HepG2 (cell line): ENCODE measurements at regions not wholly inside any gene's neighbourhood (a gene's known extent, or its start where the extent isn't known, plus 50 kb on each side); places are given as distances from the start of the nearest gene placed in this dataset.

Experiments used
- ATAC-seq: fragments of 200-7000 bp; cut with Tn5 transposase; 3 replicates; pipeline ENCODE4 v1.9.1; 2020; ENCODE audit warnings: mild to moderate bottlenecking, moderate library complexity
- BruUV-seq: library from RNA; stranded (reverse); fragments of 400-500 nt; replicated peaks from 2 replicates; lab custom pipeline; 2021; lab: Mats Ljungman, UMichigan
- CTCF ChIA-PET: fragments of 300-600 bp; formaldehyde crosslinking; extraction: SDS; loops from one replicate; lab custom pipeline; 2021; ENCODE audit warnings: low total read pairs, inconsistent platforms, low intra/inter-chr PET ratio; lab: Yijun Ruan, JAX
- POLR2A ChIA-PET: fragments of 350-600 bp; sonication (Branson Sonifier 250); formaldehyde crosslinking; loops from one replicate; lab custom pipeline; 2020; ENCODE audit warnings: antibody characterized with exemption, inconsistent platforms; lab: Yijun Ruan, JAX
- DNase-seq: peaks from one replicate; pipeline ENCODE4 v3.0.0-alpha.2; 2015; ENCODE audit warnings: low spot score
- FAIRE-seq: peaks from 3 replicates; lab custom pipeline; 2011; peaks lifted over from hg19 to GRCh38; lab: Jason Lieb, UNC
- H2AFZ ChIP-seq: one replicate; pipeline ENCODE4 v1.6.1; 2011; ENCODE audit warnings: low read length, inconsistent platforms
- H3K27ac ChIP-seq: fragments of 300-600 bp; 3 replicates; pipeline ENCODE4 v1.8.0; 2011; ENCODE audit warnings: mixed run types, mild to moderate bottlenecking, mixed read lengths, low read length, inconsistent platforms; ENCODE audit not compliant: insufficient read depth; ENCODE audit errors: extremely low read length
- H3K27me3 ChIP-seq, 2 experiments: fragments of 200-600 bp in 1 of 2; 2 replicates in 1 of 2; 3 replicates in 1 of 2; pipeline versions ENCODE4 v1.6.0 to v1.8.0; 2011; ENCODE audit warnings: low read length in 2 of 2, mild to moderate bottlenecking in 2 of 2, moderate library complexity in 2 of 2, inconsistent platforms in 1 of 2; ENCODE audit not compliant: insufficient read depth in 2 of 2, control insufficient read depth in 1 of 2
- H3K36me3 ChIP-seq, 2 experiments: fragments of 200-600 bp in 1 of 2; replicated peaks in 1 of 2; 2 replicates in 1 of 2; 3 replicates in 1 of 2; pipeline versions ENCODE4 v1.5.1 to v1.8.0; 2011; ENCODE audit warnings: low read length in 2 of 2, inconsistent platforms in 1 of 2; ENCODE audit not compliant: insufficient read depth in 2 of 2, control insufficient read depth in 1 of 2
- H3K4me1 ChIP-seq: 2 replicates; pipeline ENCODE4 v1.5.1; 2012; ENCODE audit warnings: low read length, inconsistent platforms; ENCODE audit not compliant: insufficient read depth
- H3K4me2 ChIP-seq: 2 replicates; pipeline ENCODE4 v1.6.0; 2011; ENCODE audit warnings: low read depth, low read length, inconsistent platforms
- H3K4me3 ChIP-seq, 3 experiments: fragments of 200-600 bp in 1 of 3; sonication (generic), shearing (Covaris generic) in 1 of 3; replicated peaks in 1 of 3; 2 replicates each; pipeline ENCODE4 v1.5.1; 2011 to 2016; ENCODE audit warnings: low read length in 3 of 3, inconsistent platforms in 2 of 3, low read depth in 2 of 3, mild to moderate bottlenecking in 2 of 3, control low read depth in 1 of 3, mixed read lengths in 1 of 3; ENCODE audit not compliant: insufficient read depth in 1 of 3
- H3K79me2 ChIP-seq: one replicate; pipeline ENCODE4 v1.6.1; 2011; ENCODE audit warnings: low read length, inconsistent platforms; ENCODE audit not compliant: insufficient read depth
- H3K9ac ChIP-seq: 2 replicates; pipeline ENCODE4 v1.6.0; 2011; ENCODE audit warnings: mild to moderate bottlenecking, low read depth, low read length, inconsistent platforms; ENCODE audit not compliant: insufficient read depth
- H3K9me3 ChIP-seq: 2 replicates; pipeline ENCODE4 v1.5.1; 2012; ENCODE audit warnings: mild to moderate bottlenecking, low read length
- H4K20me1 ChIP-seq: 2 replicates; pipeline ENCODE4 v1.6.0; 2011; ENCODE audit warnings: inconsistent platforms, mild to moderate bottlenecking, low read length, moderate library complexity; ENCODE audit not compliant: insufficient read depth
- ATM ChIP-seq: fragments of 450-650 bp; IDR thresholded peaks from 2 replicates; pipeline ENCODE4 v1.7.1; 2017; ENCODE audit warnings: mild to moderate bottlenecking, borderline replicate concordance
- KLF12 ChIP-seq: sonication (generic); formaldehyde crosslinking; IDR thresholded peaks from 2 replicates; pipeline ENCODE4 v1.4.0; 2020; ENCODE audit warnings: missing genetic modification reagents, borderline replicate concordance
- SP2 ChIP-seq: sonication (generic); formaldehyde crosslinking; IDR thresholded peaks from 2 replicates; pipeline ENCODE4 v1.5.1; 2020; ENCODE audit warnings: mild to moderate bottlenecking, missing genetic modification reagents
- SRF ChIP-seq: IDR thresholded peaks from 2 replicates; pipeline ENCODE4 v1.6.1; 2011; ENCODE audit warnings: mild to moderate bottlenecking, low read depth, low read length, moderate library complexity
- SUZ12 ChIP-seq: fragments of 150-350 bp; IDR thresholded peaks from 2 replicates; pipeline ENCODE4 v1.6.1; 2014; ENCODE audit warnings: low read depth, low read length
- WGBS: methylation state at CpG from one replicate; pipeline ENCODE4 v1.1.6; 2017; ENCODE audit warnings: low lambda C conversion rate; 5-methylcytosine and 5-hydroxymethylcytosine counted together
- in situ Hi-C: cut with HindIII; loops from 2 replicates; pipeline ENCODE4 v1.10.0; 2017; ENCODE audit warnings: low pct_unique_long_range_greater_than_20kb; ENCODE audit not compliant: extremely low pct_ligation_motif_present
- intact Hi-C: fragments of 100-400 bp; cut with micrococcal nuclease; formaldehyde crosslinking; loops from one replicate; pipeline ENCODE4 v1.10.0; 2022; ENCODE audit not compliant: unreplicated experiment
- TF ChIP-seq, protein P1 (sequence below): sonication (generic); formaldehyde crosslinking; IDR thresholded peaks from 2 replicates; pipeline ENCODE4 v1.5.0; 2020; ENCODE audit warnings: missing genetic modification reagents
- TF ChIP-seq, protein P2 (sequence below): sonication (generic); formaldehyde crosslinking; IDR thresholded peaks from 2 replicates; pipeline ENCODE4 v1.9.0; 2021; ENCODE audit warnings: missing genetic modification reagents, borderline replicate concordance

DNA sequence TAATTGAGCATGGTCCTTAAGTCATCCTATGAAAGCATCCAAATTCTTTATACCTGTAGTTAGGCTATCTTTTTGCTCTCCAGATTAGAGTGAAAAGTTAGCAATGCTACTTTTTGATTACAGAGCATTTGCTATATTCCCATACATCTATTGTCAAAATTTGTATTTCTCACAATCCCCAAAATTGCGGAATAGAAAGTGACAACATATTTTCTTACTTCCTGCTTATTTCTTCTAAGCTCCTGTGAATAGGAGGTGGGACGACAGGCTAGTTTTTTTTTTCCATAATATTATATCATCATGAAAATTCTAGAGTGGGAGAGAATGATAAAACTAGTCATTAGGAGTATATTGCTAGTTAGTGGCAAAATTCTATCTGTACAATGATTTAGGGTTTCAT lies 264.0 kb upstream of the DPYD start (continued):
- TF ChIP-seq, protein P1, sequence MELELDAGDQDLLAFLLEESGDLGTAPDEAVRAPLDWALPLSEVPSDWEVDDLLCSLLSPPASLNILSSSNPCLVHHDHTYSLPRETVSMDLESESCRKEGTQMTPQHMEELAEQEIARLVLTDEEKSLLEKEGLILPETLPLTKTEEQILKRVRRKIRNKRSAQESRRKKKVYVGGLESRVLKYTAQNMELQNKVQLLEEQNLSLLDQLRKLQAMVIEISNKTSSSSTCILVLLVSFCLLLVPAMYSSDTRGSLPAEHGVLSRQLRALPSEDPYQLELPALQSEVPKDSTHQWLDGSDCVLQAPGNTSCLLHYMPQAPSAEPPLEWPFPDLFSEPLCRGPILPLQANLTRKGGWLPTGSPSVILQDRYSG, result no peak

DNA sequence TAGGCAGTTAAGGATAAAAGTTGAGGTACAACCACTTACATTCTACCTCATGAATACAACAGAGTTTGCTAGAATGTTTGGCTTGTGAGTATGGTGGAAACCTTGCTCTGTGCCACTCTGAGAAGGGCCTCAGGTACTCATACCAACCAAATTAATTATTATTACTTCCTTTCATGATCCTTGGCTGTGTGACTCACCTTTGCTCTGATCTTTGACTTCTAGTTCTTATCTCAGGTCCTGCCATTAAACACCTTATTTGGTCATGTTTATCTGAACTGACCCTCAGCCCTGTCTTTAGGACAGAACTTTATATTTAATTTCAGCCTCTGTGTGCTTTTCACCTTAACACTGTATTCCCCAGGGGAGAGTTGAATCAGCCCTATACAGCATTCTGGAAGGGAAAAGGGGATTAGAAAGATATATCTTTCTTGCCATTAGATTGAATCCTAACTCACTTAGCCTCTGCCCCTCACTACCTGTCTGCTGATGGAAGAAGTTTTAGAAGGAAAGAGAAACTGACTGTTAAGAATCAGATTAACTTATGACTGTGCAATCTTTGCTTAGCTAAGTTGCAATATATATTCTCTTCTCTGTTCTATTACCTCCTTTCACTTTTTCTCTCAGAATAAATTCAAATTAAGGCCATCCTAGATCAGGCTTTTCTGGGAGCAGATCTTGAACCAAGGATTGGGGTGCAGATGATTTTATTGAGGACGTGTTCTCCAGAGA lies 260.4 kb upstream of the DPYD start:
- Histone ChIP-seq H2AFZ (no peak overlapping the region), H3K27me3 (no peaks in the 10 kb centered on the region), H3K9me3 (no peaks in the 10 kb centered on the region), H4K20me1 (no peaks in the 10 kb centered on the region), H3K79me2 (no peaks in the 10 kb centered on the region), H3K4me1 (no peaks in the 10 kb centered on the region), H3K9ac (no peak overlapping the region), H3K27ac (no peak overlapping the region), H3K4me2 (no peak overlapping the region), H3K4me3 (no peak overlapping the region), H3K36me3 (no peaks in the 10 kb centered on the region)
- ChIA-PET POLR2A (no interaction called here), CTCF (no interaction called here)
- no peak for ATAC-seq
- WGBS, result 0% methylated on average over 1 of the region's 1 CpG
- in situ Hi-C loops (no loop called here), intact Hi-C loops (no loop called here)
- no peak for FAIRE-seq
- BruUV-seq, result no TSS peak
- no peak for TF ChIP-seq SUZ12
- TF ChIP-seq, protein P2, sequence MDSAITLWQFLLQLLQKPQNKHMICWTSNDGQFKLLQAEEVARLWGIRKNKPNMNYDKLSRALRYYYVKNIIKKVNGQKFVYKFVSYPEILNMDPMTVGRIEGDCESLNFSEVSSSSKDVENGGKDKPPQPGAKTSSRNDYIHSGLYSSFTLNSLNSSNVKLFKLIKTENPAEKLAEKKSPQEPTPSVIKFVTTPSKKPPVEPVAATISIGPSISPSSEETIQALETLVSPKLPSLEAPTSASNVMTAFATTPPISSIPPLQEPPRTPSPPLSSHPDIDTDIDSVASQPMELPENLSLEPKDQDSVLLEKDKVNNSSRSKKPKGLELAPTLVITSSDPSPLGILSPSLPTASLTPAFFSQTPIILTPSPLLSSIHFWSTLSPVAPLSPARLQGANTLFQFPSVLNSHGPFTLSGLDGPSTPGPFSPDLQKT (CRISPR knock-in tag), result no peak
- TF ChIP-seq SP2 (CRISPR knock-in tag), result no peak
- TF ChIP-seq ATM, result no peak
- 0 out of 2 replicates have a peak, but pooled peaks have one; percentile 44 for TF ChIP-seq SRF
- no peak for TF ChIP-seq KLF12
- no peak for DNase-seq
